IgD-negative memory B cell (primary cell): ENCODE measurements at regions not wholly inside any gene's neighbourhood (a gene's known extent, or its start where the extent isn't known, plus 50 kb on each side); places are given as distances from the start of the nearest gene placed in this dataset.

ENCODE experiments used
- H3K27ac Mint-ChIP-seq, 3 donors: one replicate each; pipeline ENCODE4 v1.8.0; 2020 to 2022; ENCODE audit warnings: mild to moderate bottlenecking in 3 of 3, mixed read lengths in 3 of 3, moderate library complexity in 1 of 3
- H3K27me3 Mint-ChIP-seq: one replicate; pipeline ENCODE4 v1.8.0; 2021; ENCODE audit warnings: mixed read lengths
- H3K36me3 Mint-ChIP-seq: one replicate; pipeline ENCODE4 v1.8.0; 2020; ENCODE audit warnings: mild to moderate bottlenecking, mixed read lengths
- H3K4me1 Mint-ChIP-seq, 3 donors: one replicate each; pipeline ENCODE4 v1.8.0; 2020 to 2022; ENCODE audit warnings: mixed read lengths in 3 of 3, mild to moderate bottlenecking in 1 of 3
- H3K4me3 Mint-ChIP-seq, 4 donors: one replicate each; pipeline ENCODE4 v1.8.0; 2020 to 2022; ENCODE audit warnings: mild to moderate bottlenecking in 4 of 4, mixed read lengths in 4 of 4, moderate library complexity in 3 of 4
- H3K9me3 Mint-ChIP-seq, 3 donors: one replicate each; pipeline ENCODE4 v1.8.0; 2020 to 2021; ENCODE audit warnings: mixed read lengths in 3 of 3, mild to moderate bottlenecking in 1 of 3

DNA sequence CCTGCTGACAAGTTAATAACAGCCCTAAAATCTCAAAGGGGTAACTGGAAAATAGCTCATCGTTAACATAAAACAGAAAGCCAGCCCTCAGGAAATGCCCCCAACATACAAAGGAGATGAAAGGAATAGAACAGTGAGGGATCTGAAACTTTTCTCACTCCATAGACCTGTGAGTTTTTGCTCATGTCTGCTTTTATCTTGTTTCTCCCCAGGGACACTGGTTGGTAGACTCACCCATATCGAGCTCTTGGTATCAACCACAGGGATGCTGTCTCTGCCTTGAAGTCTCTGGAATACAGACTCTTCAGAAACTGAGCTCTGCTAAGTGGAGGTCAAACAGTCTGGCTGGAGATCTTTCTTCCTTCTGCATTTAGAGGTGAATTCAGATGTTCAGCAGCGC lies 77.4 kb upstream of the CAMK1G start:
- Mint-ChIP-seq H3K36me3 (peaks cover under 1% of the 10 kb centered on the region), H3K4me3 (no peak overlapping the region), H3K27me3 (peaks cover 1% of the 10 kb centered on the region), H3K27ac (no peak overlapping the region), H3K4me1 (no peaks in the 10 kb centered on the region), H3K9me3 (peaks cover 2 to 3% (median 2%) of the 10 kb centered on the region in 3 donors)

DNA sequence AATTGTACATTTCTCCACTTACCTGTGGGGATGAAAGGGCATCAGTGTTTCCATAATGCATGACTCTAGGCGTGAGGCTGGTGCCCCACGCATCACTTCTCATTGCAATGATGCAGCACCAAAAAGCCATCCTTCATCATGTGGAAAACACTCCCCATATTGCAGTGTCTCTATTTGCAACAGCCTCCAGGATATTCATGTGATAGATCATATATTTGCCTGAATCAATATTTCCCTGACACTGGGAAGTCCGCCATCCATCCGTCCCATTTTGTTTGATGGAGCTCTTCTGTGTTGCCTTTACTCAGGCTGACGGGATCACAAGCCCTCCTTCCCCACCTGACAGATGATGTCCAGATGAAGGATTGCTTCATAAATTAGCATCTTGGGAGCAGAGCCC lies 74.5 kb upstream of the CAMK1G start:
- Mint-ChIP-seq H3K27me3 (peaks cover 4% of the 10 kb centered on the region), H3K9me3 (peaks cover 2 to 4% (median 3%) of the 10 kb centered on the region in 3 donors), H3K4me1 (no peaks in the 10 kb centered on the region), H3K4me3 (no peak overlapping the region), H3K36me3 (peaks cover 2% of the 10 kb centered on the region), H3K27ac (peak overlapping the region in 1 of 3 donors; percentile 25)

DNA sequence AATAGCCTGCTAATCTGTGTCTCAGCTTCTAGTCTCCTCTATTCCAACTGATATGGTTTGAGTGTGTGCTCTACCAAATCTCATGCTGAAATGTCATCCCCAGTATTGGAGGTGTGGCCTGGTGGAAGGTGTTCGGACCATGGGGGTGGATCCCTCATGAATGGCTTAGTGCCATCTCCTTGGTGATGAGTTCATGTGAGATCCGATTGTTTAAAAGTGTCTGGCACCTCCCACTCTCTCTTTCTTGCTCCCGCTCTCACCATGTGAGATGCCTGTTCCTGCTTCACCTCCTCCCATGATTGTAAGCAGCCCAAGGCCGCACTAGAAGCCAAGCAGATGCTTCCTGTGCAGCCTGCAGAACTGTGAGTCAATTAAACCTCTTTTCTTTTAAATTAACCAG lies 73.5 kb upstream of the CAMK1G start:
- H3K27me3 Mint-ChIP-seq: peaks cover 4% of the 10 kb centered on the region
- H3K27ac Mint-ChIP-seq: no peak overlapping the region
- no peak overlapping the region for H3K4me3 Mint-ChIP-seq

DNA sequence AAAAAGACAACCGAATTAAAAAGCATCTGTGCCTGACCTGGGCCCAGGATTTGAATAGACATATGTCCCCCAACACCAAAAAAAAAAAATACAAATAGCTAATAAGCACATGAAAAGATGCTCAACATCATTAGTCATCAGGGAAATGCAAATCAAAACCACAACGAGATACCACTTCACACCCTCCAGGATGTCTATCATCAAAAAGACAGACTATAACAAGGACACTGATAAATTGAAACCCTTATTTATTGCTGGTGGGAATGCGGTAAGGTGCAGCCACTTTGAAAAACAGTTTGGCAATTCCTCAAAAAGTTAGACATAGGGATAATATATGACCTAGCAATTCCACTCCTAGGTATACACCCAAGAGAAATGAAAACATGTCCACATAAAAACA lies 72.3 kb upstream of the CAMK1G start:
- H3K4me3 Mint-ChIP-seq: no peak overlapping the region
- H3K4me1 Mint-ChIP-seq: no peaks in the 10 kb centered on the region
- peaks cover 8% of the 10 kb centered on the region for H3K27me3 Mint-ChIP-seq
- peaks cover 2 to 7% (median 3%) of the 10 kb centered on the region in 3 donors for H3K9me3 Mint-ChIP-seq
- peaks cover 2% of the 10 kb centered on the region for H3K36me3 Mint-ChIP-seq
- no peak overlapping the region for H3K27ac Mint-ChIP-seq

More for the DNA sequence above, 73.5 kb upstream of the CAMK1G start:
- peaks cover 2% of the 10 kb centered on the region for H3K36me3 Mint-ChIP-seq
- H3K4me1 Mint-ChIP-seq: no peaks in the 10 kb centered on the region
- peaks cover 2 to 4% (median 3%) of the 10 kb centered on the region in 3 donors for H3K9me3 Mint-ChIP-seq

DNA sequence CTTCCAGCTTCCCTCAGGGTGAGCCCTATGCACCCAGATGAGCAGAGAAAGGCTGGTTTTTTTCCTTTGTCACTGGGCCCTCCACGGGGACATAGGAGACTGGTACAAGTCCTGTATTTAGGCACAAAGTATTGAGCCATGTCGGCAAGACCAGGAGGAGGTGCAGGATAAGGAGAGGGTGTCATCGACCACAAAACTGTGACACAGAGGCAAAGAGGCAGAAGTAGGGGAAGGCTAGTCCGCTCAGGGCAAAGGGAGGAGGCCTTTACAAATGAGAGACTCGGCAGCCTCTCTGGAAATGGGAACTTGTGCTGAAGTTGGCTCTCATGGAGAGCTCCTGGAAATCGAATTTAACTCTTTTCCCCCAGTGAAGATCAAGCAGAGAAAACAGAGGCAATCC lies 70.7 kb upstream of the CAMK1G start:
- H3K27me3 Mint-ChIP-seq: peaks cover 8% of the 10 kb centered on the region
- no peak overlapping the region for H3K27ac Mint-ChIP-seq
- no peak overlapping the region for H3K4me3 Mint-ChIP-seq
- H3K36me3 Mint-ChIP-seq: peaks cover 2% of the 10 kb centered on the region
- H3K9me3 Mint-ChIP-seq: peaks cover 2 to 7% (median 3%) of the 10 kb centered on the region in 3 donors
- no peaks in the 10 kb centered on the region for H3K4me1 Mint-ChIP-seq

DNA sequence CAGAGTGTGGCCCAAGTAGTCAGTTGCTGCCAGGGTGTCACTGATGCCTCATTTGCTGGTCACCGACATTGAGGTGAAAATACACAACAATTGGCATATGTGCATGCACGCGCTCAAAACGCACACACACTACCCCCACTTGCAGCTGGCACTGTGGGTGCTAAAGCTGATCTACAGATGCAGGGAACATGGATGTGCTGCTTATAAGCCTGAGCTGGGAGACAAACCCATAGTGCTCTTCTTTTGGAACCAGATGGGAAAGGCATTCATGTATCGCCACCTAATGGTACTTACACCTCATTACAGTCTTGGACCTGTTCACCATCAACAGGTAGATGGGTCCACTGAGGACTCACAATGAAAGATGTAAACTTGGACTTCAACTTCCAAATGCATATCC lies 70.3 kb upstream of the CAMK1G start:
- H3K36me3 Mint-ChIP-seq: peaks cover 2% of the 10 kb centered on the region
- no peak overlapping the region for H3K4me3 Mint-ChIP-seq
- H3K27ac Mint-ChIP-seq: no peak overlapping the region
- peaks cover 2 to 7% (median 3%) of the 10 kb centered on the region in 3 donors for H3K9me3 Mint-ChIP-seq
- H3K4me1 Mint-ChIP-seq: no peaks in the 10 kb centered on the region
- H3K27me3 Mint-ChIP-seq: peaks cover 8% of the 10 kb centered on the region

DNA sequence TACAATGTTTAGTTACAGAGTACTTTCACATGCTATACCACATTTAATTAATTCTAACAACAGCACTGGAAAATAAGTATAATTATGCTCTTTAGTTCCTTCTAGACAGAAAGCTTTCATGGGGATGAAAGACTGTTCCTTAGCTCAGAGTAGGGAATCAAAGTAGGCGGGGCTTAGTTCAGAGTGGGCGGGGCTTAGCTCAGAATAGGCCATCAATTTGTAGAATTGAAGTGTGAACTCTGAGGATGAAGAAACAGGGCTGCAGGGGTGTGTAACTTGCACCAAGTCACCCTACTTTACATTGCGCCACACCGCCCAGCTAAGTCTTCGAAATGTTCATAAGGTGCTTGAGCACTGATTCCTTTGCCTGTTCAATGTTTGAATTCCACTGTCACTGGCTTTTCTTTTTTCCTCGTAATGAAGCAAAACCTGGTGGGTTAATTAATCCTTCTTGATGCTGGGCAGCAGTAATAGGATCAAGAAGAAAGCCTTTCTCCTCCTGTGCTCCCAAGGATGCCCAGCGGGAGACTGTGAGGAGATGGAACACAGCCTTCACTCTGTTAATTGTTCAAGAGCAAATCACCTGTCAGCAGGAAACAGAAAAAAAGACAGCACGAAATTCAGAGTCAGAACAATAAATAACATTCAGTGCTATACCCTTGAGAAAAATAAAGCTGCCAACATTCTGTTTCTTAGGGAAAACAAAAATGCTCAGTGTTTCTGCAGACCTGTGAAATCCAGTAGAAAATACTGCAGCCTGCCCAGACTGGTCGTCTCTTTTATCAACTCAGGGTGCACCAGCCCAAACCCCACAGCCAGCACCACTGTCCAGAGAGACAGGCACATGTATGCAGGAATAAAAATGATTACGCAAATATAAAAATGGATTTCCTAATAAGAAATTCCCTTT lies 66.5 kb upstream of the CAMK1G start:
- Mint-ChIP-seq H3K4me1 (no peaks in the 10 kb centered on the region), H3K36me3 (no peaks in the 10 kb centered on the region), H3K27me3 (peaks cover 9% of the 10 kb centered on the region), H3K4me3 (no peak overlapping the region), H3K9me3 (peaks cover 1 to 6% (median 2%) of the 10 kb centered on the region in 3 donors), H3K27ac (no peak overlapping the region)

DNA sequence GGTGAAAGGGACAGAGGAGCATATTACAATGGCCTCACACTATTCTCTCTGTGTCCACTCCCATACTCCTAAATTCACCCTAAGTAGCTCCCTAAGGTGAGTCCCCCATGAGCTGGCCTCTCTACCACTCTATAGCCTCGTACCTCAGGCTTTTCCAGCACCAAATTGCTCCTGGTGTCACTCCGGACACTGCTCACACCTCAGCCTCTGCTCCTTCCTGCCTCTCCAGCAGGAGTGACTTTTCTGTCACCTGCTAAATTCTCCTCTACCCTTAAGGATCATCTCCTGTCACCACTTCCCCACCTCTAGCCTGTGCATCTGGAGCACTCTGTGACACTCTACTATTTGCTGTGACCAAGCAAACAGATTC lies 65.8 kb upstream of the CAMK1G start:
- no peaks in the 10 kb centered on the region for H3K4me1 Mint-ChIP-seq
- peaks cover 9% of the 10 kb centered on the region for H3K27me3 Mint-ChIP-seq
- H3K9me3 Mint-ChIP-seq: peaks cover 0 to 4% (median 2%) of the 10 kb centered on the region in 3 donors
- no peaks in the 10 kb centered on the region for H3K36me3 Mint-ChIP-seq
- H3K27ac Mint-ChIP-seq: no peak overlapping the region
- no peak overlapping the region for H3K4me3 Mint-ChIP-seq

DNA sequence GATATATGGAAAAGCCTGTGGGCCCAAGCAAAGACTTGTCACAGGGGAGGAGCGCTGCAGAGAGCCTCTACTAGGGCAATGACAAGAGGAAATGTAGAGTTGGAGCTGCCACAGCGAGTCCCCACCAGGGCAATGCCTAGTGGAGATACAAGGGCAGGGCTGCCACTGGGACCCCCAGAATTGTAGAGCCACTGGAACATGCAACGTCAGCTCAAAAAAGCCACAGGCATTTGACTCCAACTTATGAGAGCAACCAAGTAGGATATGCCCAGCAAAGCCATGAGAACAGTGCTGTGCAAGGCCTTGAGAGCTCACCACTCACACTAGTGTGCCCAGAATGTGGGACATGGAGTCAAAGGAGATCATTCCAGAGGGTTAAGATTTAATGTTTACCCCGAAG lies 63.7 kb upstream of the CAMK1G start:
- H3K4me3 Mint-ChIP-seq: no peak overlapping the region
- no peaks in the 10 kb centered on the region for H3K4me1 Mint-ChIP-seq
- peaks cover 0 to 3% (median 2%) of the 10 kb centered on the region in 3 donors for H3K9me3 Mint-ChIP-seq
- H3K36me3 Mint-ChIP-seq: no peaks in the 10 kb centered on the region
- H3K27ac Mint-ChIP-seq: no peak overlapping the region
- H3K27me3 Mint-ChIP-seq: peaks cover 6% of the 10 kb centered on the region

DNA sequence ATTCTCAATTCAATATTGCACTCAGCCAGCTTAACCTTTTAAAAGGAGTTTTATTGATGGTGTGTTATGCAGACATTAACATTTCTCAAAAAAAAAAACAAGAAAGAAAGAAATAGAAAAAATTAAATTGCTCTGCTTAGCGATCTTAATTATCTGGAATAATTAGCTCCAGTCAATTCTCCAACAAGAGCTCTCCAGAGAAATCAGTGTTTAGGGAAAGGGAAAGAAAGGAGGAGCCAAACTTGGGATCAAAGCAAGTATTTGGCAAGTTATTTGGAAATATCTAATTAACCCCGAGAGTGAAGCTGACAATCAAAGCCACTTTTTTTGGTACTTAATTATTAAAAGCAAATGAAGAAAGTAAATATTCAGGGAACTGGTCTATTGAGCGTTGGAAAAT lies 60.7 kb upstream of the CAMK1G start:
- H3K27ac Mint-ChIP-seq: no peak overlapping the region
- H3K4me1 Mint-ChIP-seq: no peaks in the 10 kb centered on the region
- H3K9me3 Mint-ChIP-seq: peaks cover 0 to 2% (median 0%) of the 10 kb centered on the region in 3 donors
- H3K27me3 Mint-ChIP-seq: peaks cover 8% of the 10 kb centered on the region
- no peak overlapping the region for H3K4me3 Mint-ChIP-seq
- H3K36me3 Mint-ChIP-seq: no peaks in the 10 kb centered on the region

DNA sequence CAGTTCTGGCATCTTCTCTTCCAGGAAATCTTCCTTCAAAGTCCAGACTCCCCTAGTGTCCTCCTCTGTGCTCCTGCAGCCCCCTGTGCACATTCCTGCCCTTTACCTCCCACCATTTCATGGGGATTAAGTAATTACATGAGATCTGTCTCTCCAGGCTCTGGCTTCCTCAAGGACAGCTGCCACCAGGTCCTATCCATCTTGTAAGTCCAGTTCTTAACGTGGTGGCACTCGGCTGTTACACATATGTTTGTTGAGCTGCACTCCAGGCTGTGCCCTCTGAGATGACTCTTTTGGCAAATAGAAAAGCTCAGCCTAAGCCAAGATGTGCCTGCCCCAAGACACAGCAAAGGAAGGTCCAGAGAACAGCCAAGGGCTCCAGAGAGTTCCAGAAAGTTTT lies 57.4 kb upstream of the CAMK1G start:
- H3K4me1 Mint-ChIP-seq: no peaks in the 10 kb centered on the region
- no peaks in the 10 kb centered on the region for H3K9me3 Mint-ChIP-seq
- peaks cover 8% of the 10 kb centered on the region for H3K27me3 Mint-ChIP-seq
- H3K36me3 Mint-ChIP-seq: no peaks in the 10 kb centered on the region
- H3K27ac Mint-ChIP-seq: no peak overlapping the region
- no peak overlapping the region for H3K4me3 Mint-ChIP-seq

DNA sequence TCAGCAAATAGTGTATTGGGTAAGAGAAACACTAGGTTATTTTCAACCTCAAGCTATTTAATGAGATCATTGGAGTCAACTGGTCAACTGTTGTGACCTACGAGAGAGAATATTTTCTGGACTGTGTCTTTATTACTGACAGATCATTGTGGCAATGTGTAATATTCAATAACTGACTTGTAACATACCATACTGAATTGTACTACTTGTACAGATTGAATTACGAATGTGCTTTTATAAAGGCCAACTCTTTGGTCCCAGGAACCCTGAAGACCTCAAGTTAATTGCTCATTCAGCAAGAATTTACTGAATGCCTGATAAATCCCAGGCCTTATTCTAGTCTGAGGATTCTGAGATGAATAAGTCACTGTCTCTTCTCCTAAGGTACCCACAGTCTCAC lies 56.1 kb upstream of the CAMK1G start:
- Mint-ChIP-seq H3K4me3 (no peak overlapping the region), H3K36me3 (no peaks in the 10 kb centered on the region), H3K4me1 (no peaks in the 10 kb centered on the region), H3K27ac (no peak overlapping the region), H3K27me3 (peaks cover 8% of the 10 kb centered on the region), H3K9me3 (no peaks in the 10 kb centered on the region)

DNA sequence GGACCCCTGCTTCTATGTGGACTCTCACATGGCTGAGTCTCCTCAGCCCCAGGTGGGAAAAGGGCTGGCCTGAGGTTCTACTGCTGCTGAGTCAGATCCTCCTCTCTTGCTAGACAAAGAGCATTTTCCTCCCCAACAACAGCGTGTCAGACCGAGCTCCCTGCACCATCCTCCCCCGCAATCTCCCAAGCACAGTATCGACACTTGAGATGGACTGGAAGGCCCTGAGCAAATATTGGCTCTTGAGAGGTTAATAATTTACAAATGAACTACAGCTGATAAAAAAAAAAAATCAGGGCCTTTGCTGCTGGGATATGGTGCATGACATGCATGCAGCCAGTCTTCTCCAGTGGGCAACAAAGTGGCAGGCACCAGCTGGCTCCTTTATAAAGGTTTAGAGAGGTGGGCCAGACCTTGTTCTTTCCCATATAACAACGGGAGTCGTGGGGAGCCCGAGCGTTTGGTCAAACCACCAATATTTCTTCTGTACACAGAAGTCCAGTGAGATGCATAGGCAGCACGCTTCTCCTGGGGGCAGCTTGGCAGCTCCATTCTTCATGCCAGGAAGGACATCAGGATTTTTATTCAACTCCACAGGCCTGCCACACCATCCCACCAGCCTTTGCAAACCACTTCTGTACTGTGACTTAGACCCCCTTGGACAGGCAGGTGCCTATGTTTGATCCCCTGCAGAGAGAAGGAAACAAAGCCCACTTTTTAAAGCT lies 55.4 kb upstream of the CAMK1G start:
- Mint-ChIP-seq H3K4me1 (no peaks in the 10 kb centered on the region), H3K27ac (no peak overlapping the region), H3K9me3 (no peaks in the 10 kb centered on the region), H3K27me3 (peaks cover 8% of the 10 kb centered on the region), H3K4me3 (no peak overlapping the region), H3K36me3 (no peaks in the 10 kb centered on the region)

DNA sequence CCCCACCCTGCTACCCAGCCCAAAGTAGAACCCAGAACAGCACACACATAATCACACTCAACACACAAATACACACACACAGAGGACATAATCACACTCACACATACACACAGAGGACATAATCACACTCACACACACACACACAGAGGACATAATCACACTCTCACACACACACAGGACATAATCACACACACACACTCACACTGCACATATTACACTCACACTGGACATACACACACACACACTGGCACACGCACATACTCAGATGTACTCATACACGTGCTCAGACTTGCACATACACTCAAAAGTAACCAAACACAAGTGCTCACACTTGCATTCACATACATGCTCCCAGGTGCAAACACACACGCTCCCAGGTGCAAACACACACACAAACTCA lies 54.3 kb upstream of the CAMK1G start:
- no peaks in the 10 kb centered on the region for H3K4me1 Mint-ChIP-seq
- H3K27me3 Mint-ChIP-seq: peaks cover 8% of the 10 kb centered on the region
- no peaks in the 10 kb centered on the region for H3K36me3 Mint-ChIP-seq
- no peak overlapping the region for H3K4me3 Mint-ChIP-seq
- H3K27ac Mint-ChIP-seq: no peak overlapping the region
- H3K9me3 Mint-ChIP-seq: peaks cover 0 to 2% (median 0%) of the 10 kb centered on the region in 3 donors

DNA sequence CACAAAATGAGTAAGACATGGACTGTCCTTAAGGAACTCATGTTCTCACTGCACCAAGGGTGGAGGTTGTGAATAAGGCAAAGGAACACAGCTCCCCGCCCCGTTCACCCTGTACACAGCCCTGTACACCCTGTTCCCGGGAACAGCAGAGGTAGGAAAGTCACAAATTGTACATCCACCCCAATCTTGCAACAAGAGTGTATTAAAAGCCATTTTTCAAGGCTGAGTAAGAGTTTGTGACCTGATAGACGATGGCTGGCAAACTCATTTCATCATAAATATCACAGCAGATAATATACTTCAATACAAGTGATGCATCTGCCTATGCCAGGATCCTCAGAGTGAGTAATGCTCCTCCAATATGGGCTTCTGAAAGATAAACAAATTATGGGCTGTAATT lies 52.5 kb upstream of the CAMK1G start:
- Mint-ChIP-seq H3K27me3 (peaks cover 4% of the 10 kb centered on the region), H3K9me3 (peaks cover 0 to 2% (median 0%) of the 10 kb centered on the region in 3 donors), H3K4me3 (no peak overlapping the region), H3K36me3 (no peaks in the 10 kb centered on the region), H3K27ac (no peak overlapping the region), H3K4me1 (no peaks in the 10 kb centered on the region)
